Spleen (tissue), 11 donors: ENCODE measurements at regions not wholly inside any gene's neighbourhood (a gene's known extent, or its start where the extent isn't known, plus 50 kb on each side); places are given as distances from the start of the nearest gene placed in this dataset.

Source experiments
- DNase-seq: peaks from one replicate; pipeline ENCODE4 v3.0.0-alpha.2; 2020
- H3K27ac ChIP-seq, 8 donors: fragments of 200-600 bp; sonication (generic) in 7 of 8; 1 replicate in 4 of 8; 2 replicates in 4 of 8; pipeline versions ENCODE4 v1.5.0 to v1.8.0; 2016 to 2021; ENCODE audit warnings: inconsistent platforms in 4 of 8, mild to moderate bottlenecking in 4 of 8, moderate library complexity in 1 of 8
- H3K27me3 ChIP-seq, 7 donors: fragments of 200-600 bp; sonication (generic) in 6 of 7; replicated peaks in 1 of 7; 1 replicate in 4 of 7; 2 replicates in 3 of 7; pipeline versions ENCODE4 v1.5.0 to v1.8.0; 2016 to 2021; ENCODE audit warnings: inconsistent platforms in 3 of 7, mild to moderate bottlenecking in 1 of 7
- H3K36me3 ChIP-seq, 6 donors: fragments of 200-600 bp; sonication (generic) in 5 of 6; 1 replicate in 4 of 6; 2 replicates in 2 of 6; pipeline versions ENCODE4 v1.5.0 to v1.8.0; 2016 to 2021; ENCODE audit warnings: inconsistent platforms in 2 of 6
- H3K4me1 ChIP-seq, 6 donors: fragments of 200-600 bp; sonication (generic) in 5 of 6; 1 replicate in 3 of 6; 2 replicates in 3 of 6; pipeline versions ENCODE4 v1.5.0 to v1.8.0; 2016 to 2021; ENCODE audit warnings: inconsistent platforms in 3 of 6
- H3K4me3 ChIP-seq, 8 donors: fragments of 200-600 bp; sonication (generic) in 7 of 8; 1 replicate in 4 of 8; 2 replicates in 4 of 8; pipeline versions ENCODE4 v1.5.0 to v1.8.0; 2016 to 2021; ENCODE audit warnings: inconsistent platforms in 4 of 8, mild to moderate bottlenecking in 4 of 8, moderate library complexity in 2 of 8
- H3K9me3 ChIP-seq, 8 donors: fragments of 200-600 bp; sonication (generic) in 7 of 8; 1 replicate in 4 of 8; 2 replicates in 4 of 8; pipeline versions ENCODE4 v1.5.0 to v1.8.0; 2016 to 2021; ENCODE audit warnings: inconsistent platforms in 4 of 8
- CTCF ChIP-seq, 11 experiments: fragments of 200-600 bp in 7 of 11; fragments of 450-650 bp in 4 of 11; sonication (generic) in 4 of 11; IDR thresholded peaks in 8 of 11; conservative IDR thresholded peaks in 3 of 11; 1 replicate in 7 of 11; 2 replicates in 4 of 11; pipeline versions ENCODE4 v1.4.0 to v1.8.0; 2016 to 2021; ENCODE audit warnings: antibody characterized with exemption in 11 of 11, inconsistent platforms in 4 of 11, mild to moderate bottlenecking in 1 of 11
- POLR2A ChIP-seq, 3 donors: fragments of 450-650 bp; IDR thresholded peaks; one replicate each; pipeline ENCODE4 v1.5.1; 2017; ENCODE audit warnings: antibody characterized with exemption in 3 of 3, mild to moderate bottlenecking in 1 of 3
- POLR2AphosphoS5 ChIP-seq, 3 donors: sonication (generic); formaldehyde crosslinking; IDR thresholded peaks; one replicate each; pipeline ENCODE4 v1.5.1; 2017; ENCODE audit warnings: antibody characterized with exemption in 3 of 3
- WGBS, 5 donors: extraction: QIAGEN DNeasy Blood & Tissue Kit in 3 of 5; methylation state at CpG; one replicate each; pipeline versions ENCODE4 v1.1.5 to v1.1.7; 2013 to 2018; 5-methylcytosine and 5-hydroxymethylcytosine counted together
- intact Hi-C: fragments of 100-400 bp; cut with DNase I; formaldehyde crosslinking; loops from one replicate; pipeline ENCODE4 v1.15.0; 2023; ENCODE audit warnings: low total_unique reads
- donor health status: healthy with polysubstance abuse.
- donor health status: DM: no; HTN: no; CAD: no; lungs with moderate emphysema.
- donor health status: DM: no; HTN: no; CAD: no.
- donor health status: Bipolar disorder and iron deficiency.
- donor health status: healthy.
- donor health status: DM: no; HTN: no; CAD: no.
- donor health status: DM: yes; HTN: yes; CAD: no.

- H3K4me1 ChIP-seq: no peaks in the 10 kb centered on the region
- H3K27ac ChIP-seq: no peak overlapping the region
- DNase-seq: no peak
- no peaks in the 10 kb centered on the region for H3K36me3 ChIP-seq
- H3K27me3 ChIP-seq: peaks cover 0 to 37% (median 0%) of the 10 kb centered on the region in 7 donors
- intact Hi-C loops: no loop called here
- WGBS, 5 donors: 70 to 82% (median 79%) methylated on average over 6 of the region's 6 CpGs
- no peak overlapping the region for H3K4me3 ChIP-seq
- peaks cover 0 to 8% (median 0%) of the 10 kb centered on the region in 8 donors for H3K9me3 ChIP-seq
- TF ChIP-seq POLR2A (IDR thresholded peaks at IDR 0.05) (no peak), CTCF (IDR thresholded peaks at IDR 0.05 in 8 of 11, conservative IDR thresholded peaks at IDR 0.05 in 3 of 11) (no peak), POLR2AphosphoS5 (IDR thresholded peaks at IDR 0.05) (no peak)
These were observed 267.1 kb downstream of the ABCC12 start for GRCh38 chr16:47888734-47889133.

DNA sequence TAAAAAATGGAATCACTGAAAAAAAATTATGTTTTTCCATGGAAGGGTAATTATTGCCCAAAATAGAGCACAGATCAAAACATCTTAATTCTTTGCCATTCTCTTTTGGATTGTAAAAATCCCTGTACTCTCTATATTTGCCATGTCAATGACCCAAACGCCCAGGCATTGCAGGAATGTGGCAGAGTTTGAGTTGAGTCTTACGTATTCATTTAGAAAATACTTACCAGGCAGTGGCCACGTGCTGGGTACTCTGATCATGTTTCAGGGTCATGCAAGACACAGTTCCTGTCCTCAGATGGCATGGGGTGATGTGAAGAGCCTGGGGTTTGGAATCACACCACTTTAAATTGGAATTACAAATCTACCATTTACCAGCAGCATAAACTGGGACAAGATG, 267.7 kb downstream of the ABCC12 start:
- DNase-seq: no peak
- no peak for TF ChIP-seq POLR2A (IDR thresholded peaks at IDR 0.05)
- no peak for TF ChIP-seq POLR2AphosphoS5 (IDR thresholded peaks at IDR 0.05)
- TF ChIP-seq CTCF (IDR thresholded peaks at IDR 0.05 in 8 of 11, conservative IDR thresholded peaks at IDR 0.05 in 3 of 11): no peak
- intact Hi-C loops: no loop called here
- H3K9me3 ChIP-seq: peaks cover 0 to 8% (median 0%) of the 10 kb centered on the region in 8 donors
- 35 to 52% (median 38%) methylated on average over 3 of the region's 3 CpGs for WGBS, 5 donors
- no peak overlapping the region for H3K27ac ChIP-seq
- H3K4me3 ChIP-seq: no peak overlapping the region
- H3K4me1 ChIP-seq: no peaks in the 10 kb centered on the region
- no peaks in the 10 kb centered on the region for H3K36me3 ChIP-seq
- peaks cover 0 to 37% (median 0%) of the 10 kb centered on the region in 7 donors for H3K27me3 ChIP-seq

DNA sequence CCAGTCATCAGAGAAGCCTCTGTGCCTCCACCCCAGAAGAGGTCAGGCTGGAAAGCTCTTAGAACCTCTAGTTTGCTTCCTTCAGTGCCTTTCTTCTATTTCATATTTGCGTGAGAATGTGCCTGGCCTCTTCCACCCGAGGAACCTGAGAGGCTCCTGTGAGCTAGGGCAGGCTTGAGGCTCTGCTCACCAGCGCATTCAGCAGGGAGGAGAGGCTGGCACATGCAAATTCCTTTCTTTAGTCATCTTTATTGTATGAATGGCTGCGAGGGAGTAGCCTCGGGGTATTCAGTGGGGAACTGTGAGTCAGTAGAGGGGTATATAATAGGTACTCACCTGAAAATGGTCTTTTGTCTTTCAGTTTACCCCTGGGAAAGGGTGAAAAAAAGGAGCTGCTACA, 268.3 kb downstream of the ABCC12 start:
- Histone ChIP-seq H3K4me3 (no peak overlapping the region), H3K27ac (no peak overlapping the region), H3K36me3 (no peaks in the 10 kb centered on the region), H3K9me3 (peaks cover 0 to 8% (median 0%) of the 10 kb centered on the region in 8 donors), H3K27me3 (peaks cover 0 to 37% (median 0%) of the 10 kb centered on the region in 7 donors), H3K4me1 (no peaks in the 10 kb centered on the region)
- TF ChIP-seq CTCF (IDR thresholded peaks at IDR 0.05 in 8 of 11, conservative IDR thresholded peaks at IDR 0.05 in 3 of 11) (no peak), POLR2A (IDR thresholded peaks at IDR 0.05) (no peak), POLR2AphosphoS5 (IDR thresholded peaks at IDR 0.05) (no peak)
- intact Hi-C loops: no loop called here
- WGBS, 5 donors: 43 to 56% (median 48%) methylated on average over 5 of the region's 5 CpGs
- no peak for DNase-seq

DNA sequence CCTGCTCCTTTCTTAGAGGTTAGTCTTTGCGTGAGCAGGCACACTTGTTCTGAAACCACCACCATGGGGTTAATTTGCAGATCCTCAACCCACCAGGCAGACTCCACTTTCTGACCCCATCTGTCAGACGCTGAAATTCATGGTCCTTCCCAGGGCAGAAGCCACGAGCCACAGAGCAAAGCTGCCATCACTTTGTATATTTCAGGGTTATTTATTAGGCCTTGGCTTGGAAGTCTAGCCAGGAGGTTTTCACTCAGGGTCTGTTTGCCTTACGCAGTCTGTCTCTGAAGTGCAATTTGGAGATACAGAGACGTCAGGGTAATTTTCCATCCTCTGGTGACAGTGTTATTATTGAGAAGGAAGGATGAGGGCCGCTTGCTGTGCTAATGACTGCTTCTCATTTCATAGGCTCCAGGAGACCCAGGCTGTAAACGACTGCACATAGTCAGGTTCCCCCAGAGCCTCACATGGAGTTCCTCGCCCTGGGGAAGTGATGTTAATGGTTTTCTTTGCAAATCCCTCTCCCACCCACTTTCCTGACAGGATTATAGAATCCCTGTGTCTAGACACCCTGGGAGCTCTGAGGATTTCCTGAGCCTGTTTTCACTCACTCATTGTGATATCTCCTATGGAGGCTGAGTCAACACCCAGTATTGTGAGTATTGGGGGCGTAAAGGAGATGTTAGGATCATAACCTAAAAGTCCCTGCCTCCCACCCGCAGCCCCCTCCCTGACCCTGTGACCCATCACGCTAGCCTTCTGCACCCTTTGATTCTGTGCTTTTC, 269.0 kb downstream of the ABCC12 start:
- intact Hi-C loops: no loop called here
- no peak for TF ChIP-seq POLR2A (IDR thresholded peaks at IDR 0.05)
- no peak for TF ChIP-seq POLR2AphosphoS5 (IDR thresholded peaks at IDR 0.05)
- H3K27me3 ChIP-seq: peaks cover 0 to 37% (median 0%) of the 10 kb centered on the region in 7 donors
- H3K27ac ChIP-seq: no peak overlapping the region
- 36 to 49% (median 43%) methylated on average over 11 of the region's 11 CpGs for WGBS, 5 donors
- peaks cover 0 to 8% (median 0%) of the 10 kb centered on the region in 8 donors for H3K9me3 ChIP-seq
- no peaks in the 10 kb centered on the region for H3K36me3 ChIP-seq
- no peak for DNase-seq
- H3K4me3 ChIP-seq: no peak overlapping the region
- no peaks in the 10 kb centered on the region for H3K4me1 ChIP-seq
